HG03135 (cell line): ENCODE measurements at regions not wholly inside any gene's neighbourhood (a gene's known extent, or its start where the extent isn't known, plus 50 kb on each side); places are given as distances from the start of the nearest gene placed in this dataset.

Source experiments
- ATAC-seq: cut with Tn5 transposase; IDR thresholded peaks from one replicate; pipeline ENCODE4 v1.9.1; 2021; ENCODE audit warnings: mild to moderate bottlenecking, moderate library complexity; ENCODE audit not compliant: unreplicated experiment

DNA sequence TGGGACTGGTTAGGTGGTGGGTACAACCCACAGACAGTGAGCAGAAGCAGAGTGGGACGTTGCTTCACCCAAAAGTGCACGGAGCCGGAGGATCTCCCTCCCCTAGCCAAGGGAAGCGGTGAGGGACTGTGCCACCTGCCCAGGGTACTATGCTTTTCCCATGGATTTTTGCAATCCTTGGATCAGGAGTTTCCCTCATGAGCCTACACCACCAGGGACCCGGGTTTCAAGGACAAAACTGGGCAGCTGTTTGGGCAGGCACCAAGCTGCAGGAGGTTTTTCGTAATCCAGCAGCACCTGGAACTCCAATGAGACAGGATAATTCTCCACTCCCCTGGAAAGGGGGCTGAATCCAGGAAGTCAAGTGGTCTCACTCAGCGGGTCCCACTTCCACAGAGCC lies 209.1 kb upstream of the CXCL12 start:
- ATAC-seq, result no peak

DNA sequence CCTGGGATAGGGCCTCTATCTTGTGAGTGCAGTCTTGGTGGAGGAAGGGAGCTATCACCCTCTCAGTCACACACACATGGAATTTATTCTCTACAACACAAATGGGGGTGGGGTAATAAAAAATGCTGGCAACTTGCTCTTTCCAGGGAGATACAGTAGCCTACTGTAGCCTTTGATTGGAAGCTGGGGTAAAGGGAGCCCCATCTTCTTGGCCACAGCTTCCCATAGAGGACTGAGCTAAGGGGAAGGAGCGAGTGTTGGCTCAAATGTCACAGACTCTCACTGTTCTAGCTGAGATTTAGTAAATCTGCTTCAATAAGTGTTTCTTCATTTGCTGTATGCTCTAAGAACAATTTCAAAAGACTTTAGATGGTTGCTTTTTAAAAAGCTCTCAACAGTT lies 222.2 kb upstream of the CXCL12 start:
- no peak for ATAC-seq

DNA sequence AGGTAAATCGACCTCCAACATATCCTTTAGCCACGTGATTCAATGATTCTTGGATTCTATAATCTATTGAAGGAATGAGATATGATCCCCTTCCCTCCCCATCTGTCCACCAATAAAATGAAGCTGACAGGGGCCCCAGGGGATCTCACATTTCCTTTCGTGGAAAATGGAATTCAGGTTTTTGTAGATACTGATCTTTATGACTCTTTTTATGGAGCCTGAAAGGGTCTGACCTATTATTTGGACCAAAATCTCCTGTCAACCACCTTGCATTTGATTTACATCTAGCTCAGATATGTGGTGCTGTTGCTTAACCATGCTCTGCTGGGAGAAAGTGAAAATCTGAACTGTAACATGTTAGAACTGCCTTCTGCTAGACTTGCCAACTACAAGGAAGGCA lies 234.0 kb upstream of the CXCL12 start:
- no peak for ATAC-seq

DNA sequence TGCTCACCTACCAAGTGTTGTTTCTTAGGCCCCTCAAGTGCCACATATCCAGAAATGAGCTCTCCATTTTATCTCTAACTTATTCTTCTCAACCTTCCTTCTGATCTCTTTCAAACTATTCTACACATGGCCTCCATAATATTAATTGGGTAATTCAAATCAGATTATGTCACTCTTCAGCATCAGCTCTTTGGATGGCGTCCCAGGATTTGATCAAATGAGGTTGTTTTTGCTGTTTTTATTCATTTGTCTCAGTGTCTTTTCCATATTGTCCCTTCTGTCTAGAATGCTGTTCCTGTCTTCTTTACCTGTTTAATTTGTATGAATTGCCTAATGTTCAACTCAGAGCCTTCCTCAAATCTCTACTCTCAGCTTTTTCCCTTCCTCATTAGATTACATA lies 234.6 kb upstream of the CXCL12 start:
- no peak for ATAC-seq

DNA sequence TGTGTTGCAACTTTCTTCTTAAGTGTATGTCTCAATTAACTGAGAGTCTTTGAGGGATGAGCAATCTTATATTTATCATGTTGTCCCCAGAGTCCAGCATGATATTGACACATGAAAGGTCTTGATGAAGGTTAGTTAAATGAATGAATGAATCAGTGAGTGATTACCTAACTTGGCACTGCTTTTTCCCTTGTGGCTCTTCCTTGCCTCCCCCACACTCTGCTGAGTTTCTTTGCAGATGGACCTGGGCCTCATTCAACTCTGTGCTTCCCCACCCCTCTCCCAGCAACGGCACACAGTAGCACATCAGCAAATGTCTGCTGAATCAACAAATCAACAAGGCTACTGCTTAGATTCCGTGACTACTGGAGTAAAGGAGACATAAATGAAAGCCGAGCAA lies 235.1 kb upstream of the CXCL12 start:
- ATAC-seq, result no peak

DNA sequence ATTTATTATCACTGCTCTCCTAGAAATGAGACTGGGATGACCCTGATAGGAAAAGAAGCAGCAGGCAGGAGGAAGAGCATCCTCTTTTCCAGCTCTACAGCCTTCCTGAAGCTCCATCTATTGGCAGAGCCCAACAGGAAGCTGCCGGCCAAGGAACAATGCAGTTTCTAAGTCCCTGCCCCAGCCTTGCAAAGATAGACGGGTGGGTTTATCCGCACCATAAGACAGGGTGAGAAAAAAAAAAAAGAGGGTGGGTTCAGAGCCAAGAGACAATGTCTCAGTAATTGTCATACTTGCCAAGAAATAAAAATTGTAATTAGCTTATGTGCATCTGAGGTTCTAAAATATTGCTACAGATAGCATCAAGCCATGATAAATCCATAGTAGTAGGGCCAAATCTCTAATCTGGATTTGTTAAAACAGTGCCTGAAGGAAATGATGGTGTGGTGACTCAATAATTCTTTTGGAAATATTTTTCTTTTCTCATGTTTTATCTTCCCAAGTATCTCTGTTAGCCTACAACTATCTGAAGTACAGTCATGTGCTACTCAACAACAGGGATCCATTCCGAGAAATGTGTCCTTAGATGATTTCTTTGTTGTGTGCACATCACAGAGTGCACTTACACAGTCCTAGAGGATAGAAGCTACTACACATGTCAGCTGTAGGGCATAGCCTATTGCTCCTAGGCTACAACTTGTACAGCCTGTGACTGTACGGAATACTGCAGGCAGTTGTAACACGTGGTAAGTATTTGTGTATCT lies 242.9 kb upstream of the CXCL12 start:
- no peak for ATAC-seq

DNA sequence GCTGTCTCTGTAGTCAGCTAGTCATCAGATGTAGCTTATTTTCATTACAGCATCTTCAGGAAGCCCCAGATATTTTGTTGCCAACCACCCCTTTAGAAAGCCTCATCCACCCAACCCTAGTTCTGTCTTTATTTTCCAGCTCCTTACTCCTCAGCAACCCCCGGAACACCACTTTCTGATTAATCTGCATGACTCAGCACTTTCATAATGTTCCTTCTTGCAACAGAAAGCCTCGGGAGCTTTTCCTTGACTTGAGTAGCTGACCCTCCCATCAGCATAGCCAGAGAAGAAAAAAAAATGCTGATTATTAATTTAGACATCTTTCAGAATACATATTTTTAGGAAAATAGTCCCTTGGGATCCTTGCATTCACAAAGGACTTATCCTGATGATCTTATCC lies 244.0 kb upstream of the CXCL12 start:
- no peak for ATAC-seq

DNA sequence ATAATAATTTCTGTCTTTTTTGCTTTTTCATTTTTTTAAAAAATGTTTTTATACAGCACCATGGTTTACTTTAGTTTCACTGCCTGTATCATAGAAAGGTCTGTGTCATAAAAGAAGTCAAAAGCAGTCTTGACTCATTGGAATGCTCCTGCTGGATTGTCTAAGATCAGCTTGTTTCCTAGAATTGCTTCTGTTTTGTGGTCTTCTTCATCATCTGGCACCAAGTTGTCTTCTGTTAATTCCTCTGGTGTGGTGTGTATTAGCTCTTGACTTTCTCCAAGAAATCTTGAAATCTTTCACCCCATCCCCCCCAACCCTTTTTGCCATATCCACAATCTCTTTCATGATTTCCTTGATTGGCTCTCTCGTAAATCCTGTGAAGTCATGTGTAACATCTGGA lies 250.3 kb upstream of the CXCL12 start:
- no peak for ATAC-seq

DNA sequence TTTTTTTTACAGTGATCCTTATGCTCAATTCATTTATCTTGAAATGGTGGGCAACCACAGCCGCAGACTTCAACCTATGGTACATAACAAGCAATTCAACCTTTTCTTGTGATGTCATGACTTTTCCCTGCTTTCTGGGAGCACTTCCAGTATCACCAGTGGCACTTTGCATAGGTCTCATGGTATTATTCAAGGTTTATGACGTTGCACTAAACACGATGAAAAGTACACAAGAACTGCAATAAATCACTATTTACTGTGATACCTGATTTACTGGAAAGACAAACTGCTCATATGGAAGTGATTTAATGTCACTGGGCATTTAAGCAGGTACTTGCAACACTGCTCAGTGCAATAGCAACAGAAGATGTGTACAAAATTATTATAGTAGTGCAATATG lies 251.7 kb upstream of the CXCL12 start:
- no peak for ATAC-seq

DNA sequence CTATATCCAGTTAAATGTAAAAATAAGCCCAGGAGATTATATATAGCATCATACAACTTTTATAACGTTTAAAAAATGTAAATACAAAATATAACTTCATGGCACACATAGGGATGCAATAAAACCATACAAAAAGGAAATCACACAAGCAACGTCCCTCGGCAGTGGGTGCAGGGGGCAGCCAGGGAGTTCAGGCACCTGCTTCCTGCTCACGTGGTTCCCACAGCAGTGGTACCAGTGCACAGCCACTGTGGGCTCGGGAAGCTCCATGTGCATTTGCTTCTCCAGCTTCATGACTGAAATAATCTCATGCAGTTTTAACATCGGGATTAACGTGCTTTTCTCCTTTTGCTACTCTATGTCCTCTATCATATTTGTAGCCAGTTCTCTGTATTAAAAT lies 255.5 kb upstream of the CXCL12 start:
- ATAC-seq, result no peak

DNA sequence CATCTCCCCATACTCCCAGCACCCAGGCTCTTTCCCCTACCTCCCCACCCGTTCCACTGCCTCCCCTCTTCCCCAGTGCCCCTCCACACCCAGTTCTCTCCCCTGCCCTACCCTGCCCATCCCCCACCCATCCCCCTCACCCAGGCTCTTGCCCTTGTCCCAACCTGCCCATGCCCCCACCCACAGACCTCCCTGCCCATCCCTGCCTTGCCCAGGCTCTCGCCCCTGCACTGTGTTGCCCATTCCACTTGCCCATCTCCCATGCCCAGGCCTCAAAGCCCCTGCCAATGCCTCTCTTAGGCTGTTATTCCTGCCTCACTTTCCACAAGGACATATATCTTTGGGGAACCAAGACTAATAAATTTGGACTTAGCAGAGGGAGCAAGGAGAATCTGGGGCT lies 262.6 kb upstream of the CXCL12 start:
- no peak for ATAC-seq

DNA sequence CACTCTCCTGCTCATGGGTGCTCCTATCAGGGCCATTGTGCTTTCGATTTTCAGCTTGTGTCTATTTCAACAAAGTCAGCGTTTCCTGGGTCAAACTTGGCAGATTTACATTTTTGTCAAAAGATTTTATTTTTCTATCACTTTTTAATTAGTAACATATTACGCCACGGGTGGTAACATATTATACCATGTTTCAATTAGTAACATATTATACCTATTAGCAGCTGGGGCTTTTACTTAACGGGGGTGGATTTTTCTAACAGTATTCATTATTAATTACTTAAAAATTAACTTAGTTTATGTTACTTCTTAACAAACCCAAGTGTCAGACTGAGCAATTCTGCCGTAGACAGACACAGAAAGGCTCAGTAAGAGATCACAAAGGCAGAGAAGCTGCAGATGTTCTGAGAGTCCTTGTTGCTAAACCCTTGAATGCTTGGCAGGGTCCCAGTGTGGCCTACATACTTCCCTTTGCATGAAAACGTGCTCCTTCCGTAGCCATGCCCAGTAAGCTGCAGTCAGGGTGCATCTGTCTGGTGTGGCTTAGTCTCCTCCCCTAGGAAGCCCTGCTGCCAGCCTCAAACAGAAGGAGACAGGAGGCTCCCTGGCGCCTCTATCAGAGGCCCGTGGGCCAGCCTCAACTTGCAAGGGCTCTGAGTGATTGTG lies 263.1 kb upstream of the CXCL12 start:
- ATAC-seq, result peak; percentile 87

DNA sequence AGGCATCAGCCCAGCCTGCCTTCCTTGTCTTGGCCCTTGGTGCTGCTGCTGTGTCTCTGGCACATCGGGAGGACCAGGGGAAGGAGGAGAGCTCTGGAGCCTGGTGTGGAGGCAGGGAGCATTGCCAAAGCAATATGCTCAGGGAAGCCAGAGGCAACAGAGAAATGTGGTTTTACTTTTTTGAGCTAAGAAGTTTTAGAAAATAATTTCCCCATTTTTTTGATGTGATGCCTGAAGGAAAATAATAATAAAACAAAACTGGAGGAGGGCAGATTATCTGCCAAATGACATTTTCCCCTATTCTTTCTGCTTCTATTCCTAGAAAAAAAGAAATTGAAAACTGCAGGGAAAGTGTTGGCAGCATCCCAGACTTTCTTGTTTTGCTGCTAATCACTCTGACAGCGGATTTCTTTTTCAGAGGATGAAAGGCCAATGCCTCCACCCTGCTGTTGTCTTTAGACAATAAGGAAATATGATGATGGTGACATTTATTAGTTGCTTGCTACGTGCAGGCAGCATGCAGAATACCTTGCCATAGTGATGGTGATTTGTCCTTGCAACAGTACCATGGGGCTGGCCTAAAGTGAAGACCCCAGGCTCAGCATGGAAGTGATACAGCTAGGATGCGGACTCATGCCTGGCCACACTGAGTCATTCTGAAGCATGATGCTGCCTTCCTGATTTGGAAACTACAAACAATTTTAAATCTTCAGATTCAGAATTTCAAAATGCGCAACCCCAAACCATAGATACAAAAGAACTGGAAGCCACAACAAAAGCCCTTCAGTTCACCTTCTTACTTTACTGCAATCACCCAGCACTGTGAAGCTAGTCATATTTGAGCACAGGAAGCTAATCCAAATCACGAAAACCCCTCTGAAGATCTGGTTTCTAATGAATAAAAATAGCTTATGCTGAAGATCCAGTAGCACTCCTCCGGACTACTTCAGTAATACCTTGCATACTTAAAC lies 260.2 kb upstream of the TMEM72 start:
- no peak for ATAC-seq

DNA sequence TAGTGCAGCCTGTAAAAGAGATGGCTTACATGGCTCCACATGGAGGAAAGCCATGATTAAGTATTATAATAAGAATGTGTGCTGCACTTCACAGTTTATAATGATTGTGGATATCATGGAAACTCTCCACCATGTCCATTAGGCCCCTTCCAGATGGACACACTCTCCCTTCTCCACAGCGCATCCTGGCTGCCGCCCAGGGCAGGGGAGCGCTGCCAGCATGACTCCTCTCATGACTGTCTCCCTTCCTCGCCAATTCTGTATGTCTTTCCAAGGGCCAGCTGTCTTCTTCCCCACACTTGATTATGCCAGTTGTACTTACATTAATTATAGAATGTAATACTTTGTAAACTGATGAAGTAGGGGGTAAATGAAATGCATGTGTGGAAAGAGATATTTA lies 259.3 kb upstream of the TMEM72 start:
- no peak for ATAC-seq

DNA sequence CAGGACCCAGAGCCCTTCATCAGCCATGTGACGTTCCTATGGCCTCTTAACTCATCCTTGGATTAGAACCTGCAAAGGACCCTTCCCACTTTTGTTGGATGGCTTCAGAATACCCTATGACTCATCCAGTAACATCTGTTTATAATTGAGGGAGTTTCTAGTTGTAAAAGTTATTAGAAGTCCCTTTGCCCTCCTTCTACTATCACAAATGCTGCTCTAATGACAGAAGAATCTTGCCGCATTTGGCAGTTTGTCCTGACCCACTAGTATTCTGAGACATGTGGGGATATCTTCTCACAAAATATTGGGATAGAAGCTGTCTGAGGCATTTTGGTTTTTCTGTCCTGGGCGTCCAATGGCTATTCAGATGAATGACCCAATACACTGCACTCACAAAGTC lies 251.8 kb upstream of the TMEM72 start:
- ATAC-seq, result no peak

DNA sequence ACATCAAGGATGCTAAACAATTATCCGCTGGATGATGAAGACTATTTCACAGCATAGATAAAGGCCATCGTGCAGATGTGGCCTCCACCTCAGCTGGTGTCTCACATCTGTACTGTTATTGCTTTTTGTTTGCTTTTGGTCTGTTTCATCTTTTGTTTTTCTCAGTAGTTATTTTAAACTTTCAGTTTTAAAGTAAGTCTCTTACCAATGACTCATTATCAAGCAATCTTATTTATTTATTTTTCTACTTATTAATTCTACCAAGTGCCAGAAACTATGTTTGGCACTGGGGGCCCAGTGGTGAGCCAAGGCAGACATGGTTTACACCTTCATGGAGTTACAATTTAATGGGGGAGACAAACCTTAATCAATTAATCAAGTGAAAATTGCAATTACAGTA lies 250.9 kb upstream of the TMEM72 start:
- ATAC-seq, result no peak

DNA sequence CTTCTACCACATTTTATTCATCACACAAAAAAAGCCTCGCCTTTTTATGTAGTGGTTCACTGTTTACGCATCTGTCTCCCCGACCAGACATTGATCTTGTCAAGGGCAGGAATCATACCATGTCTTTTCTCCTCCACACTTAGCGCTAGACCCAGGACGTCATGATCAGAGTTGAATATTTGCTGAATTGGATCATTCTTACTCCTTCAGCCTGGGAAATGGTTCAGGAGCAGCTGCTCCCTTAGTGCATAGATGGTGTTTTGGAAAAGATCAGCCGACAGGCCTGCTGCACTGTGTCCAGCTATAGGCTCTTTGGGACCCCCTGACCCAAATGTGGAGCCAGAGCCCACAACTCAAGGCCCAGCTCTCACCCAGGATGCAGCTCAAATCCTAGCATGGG lies 249.1 kb upstream of the TMEM72 start:
- no peak for ATAC-seq

DNA sequence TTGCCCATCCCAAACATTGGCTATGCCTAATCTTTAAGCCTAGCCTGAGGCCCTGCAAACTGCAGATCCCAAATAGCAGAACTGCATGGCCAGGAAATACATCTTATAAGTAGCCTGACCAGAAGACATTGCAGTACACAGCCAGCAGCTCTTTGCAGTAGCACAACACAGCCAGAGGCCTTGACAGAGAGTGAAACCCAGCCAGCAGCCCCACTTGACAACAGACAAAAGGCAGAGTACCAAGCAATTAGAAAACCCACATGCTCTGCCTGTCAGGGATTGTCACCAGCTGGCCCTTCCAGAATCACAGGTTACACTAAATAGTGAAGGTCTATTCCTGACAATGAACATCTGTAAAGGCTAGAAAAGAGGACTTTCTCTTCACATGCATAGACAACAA lies 242.8 kb upstream of the TMEM72 start:
- no peak for ATAC-seq

DNA sequence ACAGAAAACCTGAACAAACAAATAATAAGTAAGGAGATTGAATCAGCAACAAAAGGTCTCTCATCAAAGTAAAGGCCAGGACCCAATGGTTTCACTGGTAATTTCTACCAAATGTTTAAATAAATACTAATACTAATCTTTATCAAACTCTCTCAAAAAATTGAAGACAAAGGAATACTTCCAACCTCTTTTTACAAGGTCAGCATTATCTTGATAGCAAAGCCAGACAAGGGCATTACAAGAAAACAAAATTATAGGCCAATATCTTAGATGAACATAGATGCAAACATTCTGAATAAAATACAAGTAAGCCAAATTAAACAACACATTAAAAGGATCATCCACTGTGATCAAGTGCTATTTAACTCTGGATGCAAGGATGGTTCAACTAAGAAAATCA lies 239.8 kb upstream of the TMEM72 start:
- ATAC-seq, result no peak

DNA sequence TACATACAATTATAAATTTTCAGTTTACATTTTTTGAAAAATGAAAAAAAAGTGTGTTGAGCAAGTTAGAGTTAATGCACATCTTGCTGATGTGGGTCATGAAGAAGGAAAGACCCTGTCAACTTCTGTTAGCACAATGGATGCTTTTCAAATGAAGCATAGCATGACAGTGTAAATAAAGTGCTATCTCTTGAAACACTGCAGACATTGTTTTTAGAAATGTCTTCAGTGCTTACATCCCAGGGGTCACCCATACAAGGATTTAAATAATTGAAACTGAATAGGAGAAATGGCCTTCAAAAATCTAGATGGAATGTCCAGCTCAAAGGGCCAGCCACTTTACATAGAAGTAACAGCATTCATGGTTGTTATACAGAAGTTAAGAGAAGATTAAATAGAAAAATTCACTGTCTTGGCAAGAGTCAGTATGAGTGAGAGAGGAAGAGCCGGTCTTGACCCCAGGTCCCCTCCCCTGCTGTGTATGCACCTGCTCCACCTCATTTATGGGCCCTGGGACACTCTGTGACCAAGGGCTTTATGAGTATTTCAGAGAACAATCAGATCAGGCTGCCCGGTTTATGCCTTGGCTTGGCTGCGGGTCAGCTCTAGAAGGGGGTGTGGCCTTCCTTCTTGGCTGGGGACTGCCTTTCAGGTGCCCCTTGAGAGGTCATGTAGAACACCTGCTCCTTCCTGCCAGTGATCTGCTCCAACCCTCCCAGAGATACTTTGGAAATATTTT lies 237.7 kb upstream of the TMEM72 start:
- ATAC-seq, result no peak
